SJSA1 (cell line): ENCODE measurements at regions not wholly inside any gene's neighbourhood (a gene's known extent, or its start where the extent isn't known, plus 50 kb on each side); places are given as distances from the start of the nearest gene placed in this dataset.

Source experiments
- DNase-seq, 2 experiments: peaks; one replicate each; pipeline ENCODE4 v3.0.0-alpha.2; 2015 to 2020; ENCODE audit warnings: low spot score in 2 of 2, low read depth in 1 of 2
- H3K27ac ChIP-seq: fragments of 250-450 bp; sonication (Bioruptor Pico); 2 replicates; pipeline ENCODE4 v1.5.1; 2020; ENCODE audit warnings: mild to moderate bottlenecking, moderate library complexity
- H3K27me3 ChIP-seq: fragments of 250-450 bp; sonication (Bioruptor Pico); replicated peaks from 2 replicates; pipeline ENCODE4 v1.5.1; 2020; ENCODE audit warnings: mild to moderate bottlenecking, moderate library complexity
- H3K36me3 ChIP-seq: fragments of 250-450 bp; sonication (Bioruptor Pico); 2 replicates; pipeline ENCODE4 v1.5.1; 2020; ENCODE audit warnings: mild to moderate bottlenecking
- H3K4me1 ChIP-seq: fragments of 250-450 bp; sonication (Bioruptor Pico); replicated peaks from 2 replicates; pipeline ENCODE4 v1.6.1; 2021; ENCODE audit warnings: mild to moderate bottlenecking
- H3K4me3 ChIP-seq: fragments of 250-450 bp; sonication (Bioruptor Pico); 2 replicates; pipeline ENCODE4 v1.5.1; 2020; ENCODE audit warnings: mild to moderate bottlenecking
- H3K9me3 ChIP-seq: fragments of 250-450 bp; sonication (Bioruptor Pico); replicated peaks from 2 replicates; pipeline ENCODE4 v1.5.1; 2020; ENCODE audit warnings: mild to moderate bottlenecking

GRCh38 chr21:36565540-36565939 is 85.6 kb upstream of the CLDN14 start:
- no peak overlapping the region for H3K4me3 ChIP-seq
- no peak for DNase-seq
- peaks cover 30% of the 10 kb centered on the region for H3K27me3 ChIP-seq
- H3K9me3 ChIP-seq = no peaks in the 10 kb centered on the region
- H3K36me3 ChIP-seq = no peaks in the 10 kb centered on the region
- H3K27ac ChIP-seq = no peak overlapping the region
- H3K4me1 ChIP-seq = no peaks in the 10 kb centered on the region

- Histone ChIP-seq H3K4me3 (no peak overlapping the region), H3K9me3 (no peaks in the 10 kb centered on the region), H3K36me3 (no peaks in the 10 kb centered on the region), H3K27ac (no peak overlapping the region), H3K4me1 (no peaks in the 10 kb centered on the region), H3K27me3 (peaks cover 37% of the 10 kb centered on the region)
- DNase-seq = peak in 1 of 2 experiments; percentile 18
Observed at GRCh38 chr21:36566644-36567043, 86.7 kb upstream of the CLDN14 start.

GRCh38 chr21:36567216-36567885 is 87.4 kb upstream of the CLDN14 start:
- Histone ChIP-seq H3K27me3 (peaks cover 37% of the 10 kb centered on the region), H3K4me3 (no peak overlapping the region), H3K27ac (no peak overlapping the region), H3K36me3 (no peaks in the 10 kb centered on the region), H3K4me1 (no peaks in the 10 kb centered on the region), H3K9me3 (no peaks in the 10 kb centered on the region)
- DNase-seq = no peak

GRCh38 chr21:36569511-36569910 is 89.6 kb upstream of the CLDN14 start:
- Histone ChIP-seq H3K27me3 (peaks cover 37% of the 10 kb centered on the region), H3K4me3 (no peak overlapping the region), H3K4me1 (no peaks in the 10 kb centered on the region), H3K27ac (no peak overlapping the region), H3K36me3 (no peaks in the 10 kb centered on the region), H3K9me3 (no peaks in the 10 kb centered on the region)
- no peak for DNase-seq

- H3K9me3 ChIP-seq = no peaks in the 10 kb centered on the region
- H3K4me3 ChIP-seq = no peak overlapping the region
- no peak overlapping the region for H3K27ac ChIP-seq
- H3K36me3 ChIP-seq = no peaks in the 10 kb centered on the region
- peaks cover 30% of the 10 kb centered on the region for H3K27me3 ChIP-seq
- no peak for DNase-seq
- no peaks in the 10 kb centered on the region for H3K4me1 ChIP-seq
Observed at GRCh38 chr21:36571556-36571955, 91.6 kb upstream of the CLDN14 start.

DNA sequence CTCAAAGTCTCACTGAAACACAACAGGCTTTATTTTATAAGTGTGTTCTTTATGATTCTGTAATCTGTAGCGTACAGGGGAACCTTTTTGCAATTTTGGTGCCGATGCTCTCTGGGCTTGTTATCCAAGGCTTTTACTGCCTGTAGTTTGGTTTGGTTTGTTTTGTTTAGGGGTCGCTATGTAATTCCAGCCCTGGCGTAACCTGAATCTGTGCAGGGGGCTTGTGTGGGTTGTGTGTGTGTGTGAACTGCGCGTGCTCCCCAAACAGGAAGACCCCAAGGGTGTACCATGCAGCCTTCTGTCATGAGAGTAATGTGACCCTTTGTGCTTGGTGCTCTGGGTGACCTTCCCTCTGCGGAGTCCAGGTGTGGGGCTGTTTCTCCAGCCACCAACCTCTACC is 92.1 kb upstream of the CLDN14 start:
- no peak overlapping the region for H3K27ac ChIP-seq
- peaks cover 30% of the 10 kb centered on the region for H3K27me3 ChIP-seq
- no peaks in the 10 kb centered on the region for H3K36me3 ChIP-seq
- no peaks in the 10 kb centered on the region for H3K9me3 ChIP-seq
- no peaks in the 10 kb centered on the region for H3K4me1 ChIP-seq
- no peak for DNase-seq
- no peak overlapping the region for H3K4me3 ChIP-seq

- H3K27me3 ChIP-seq = peaks cover 18% of the 10 kb centered on the region
- no peak overlapping the region for H3K4me3 ChIP-seq
- peak in 1 of 2 experiments; percentile 4 for DNase-seq
- no peak overlapping the region for H3K27ac ChIP-seq
- H3K36me3 ChIP-seq = no peaks in the 10 kb centered on the region
- H3K4me1 ChIP-seq = no peaks in the 10 kb centered on the region
- no peaks in the 10 kb centered on the region for H3K9me3 ChIP-seq
Observed at GRCh38 chr21:36575306-36575705, 95.4 kb upstream of the CLDN14 start.

DNA sequence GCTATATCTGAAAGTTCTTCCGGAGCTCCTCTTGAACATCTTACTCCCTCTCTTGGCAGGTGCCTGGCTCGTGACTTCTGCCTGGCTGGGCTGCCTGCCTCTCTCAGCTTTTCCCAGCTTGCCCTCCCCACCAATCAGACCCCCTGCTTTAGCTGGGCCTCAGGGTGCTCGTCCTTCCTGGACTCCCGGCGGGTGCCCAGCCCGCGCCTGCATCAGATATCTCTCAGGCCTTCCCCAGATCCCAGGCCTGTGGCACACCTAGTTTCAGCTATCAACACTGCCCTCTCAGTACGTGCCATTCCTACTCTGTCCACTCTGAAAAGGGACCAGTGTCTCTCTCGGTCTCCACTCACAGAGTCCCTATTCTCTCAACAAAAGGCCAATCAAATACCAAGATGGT is 96.5 kb upstream of the CLDN14 start:
- H3K36me3 ChIP-seq = no peaks in the 10 kb centered on the region
- H3K4me3 ChIP-seq = no peak overlapping the region
- no peaks in the 10 kb centered on the region for H3K4me1 ChIP-seq
- peak in 1 of 2 experiments; percentile 23 for DNase-seq
- H3K27ac ChIP-seq = no peak overlapping the region
- peaks cover 10% of the 10 kb centered on the region for H3K27me3 ChIP-seq
- H3K9me3 ChIP-seq = no peaks in the 10 kb centered on the region

GRCh38 chr21:36579898-36580297 is 100.0 kb upstream of the CLDN14 start:
- no peak overlapping the region for H3K27ac ChIP-seq
- no peaks in the 10 kb centered on the region for H3K4me1 ChIP-seq
- peaks cover 4% of the 10 kb centered on the region; the same call in 1 of the 2 replicates for H3K27me3 ChIP-seq
- H3K4me3 ChIP-seq = no peak overlapping the region
- DNase-seq = peak in 1 of 2 experiments; percentile 8
- H3K9me3 ChIP-seq = no peaks in the 10 kb centered on the region
- no peaks in the 10 kb centered on the region for H3K36me3 ChIP-seq

DNA sequence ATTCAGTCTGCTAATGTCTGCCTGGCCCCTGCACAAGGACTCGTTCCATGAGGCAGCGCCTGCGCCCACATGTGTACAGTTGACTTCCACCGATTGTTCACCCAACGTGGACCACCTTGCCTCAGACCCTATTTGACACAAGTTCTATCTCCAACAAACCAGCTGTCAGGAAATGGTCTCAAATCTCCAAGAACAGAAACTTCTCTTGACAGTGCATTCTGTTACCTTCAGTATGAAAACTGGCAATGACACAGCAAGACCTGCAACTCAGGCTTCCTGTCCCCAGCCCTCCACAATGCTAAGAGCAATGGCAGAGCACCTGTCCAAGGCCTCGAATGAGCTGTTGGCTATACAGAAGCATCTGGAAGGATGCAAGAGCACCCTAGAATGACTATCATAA is 102.3 kb upstream of the CLDN14 start:
- Histone ChIP-seq H3K4me3 (no peak overlapping the region), H3K9me3 (no peaks in the 10 kb centered on the region), H3K27ac (no peak overlapping the region), H3K4me1 (no peaks in the 10 kb centered on the region), H3K36me3 (no peaks in the 10 kb centered on the region), H3K27me3 (no peaks in the 10 kb centered on the region; the same call in 1 of the 2 replicates)
- DNase-seq = no peak

DNA sequence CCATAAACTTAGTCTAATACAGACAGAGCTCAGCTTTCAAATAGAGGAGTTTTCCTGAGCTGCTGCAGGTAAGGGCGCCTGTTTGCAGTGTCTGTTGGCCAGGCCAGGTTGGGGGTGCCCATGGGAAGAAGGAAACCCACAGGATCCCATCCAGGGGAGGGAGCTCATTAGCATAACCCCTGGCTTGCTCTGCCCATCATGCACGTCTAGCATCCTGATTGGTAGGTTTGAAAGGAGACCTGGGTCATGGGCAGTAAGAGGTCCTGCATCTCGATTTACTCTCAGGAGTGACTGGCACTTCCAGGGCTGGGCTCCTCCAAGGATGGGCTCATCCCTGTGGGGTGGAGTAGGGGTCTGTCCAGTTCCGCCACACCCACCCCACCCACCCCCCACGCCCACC is 103.7 kb upstream of the CLDN14 start:
- no peaks in the 10 kb centered on the region for H3K4me1 ChIP-seq
- DNase-seq = no peak
- H3K36me3 ChIP-seq = no peaks in the 10 kb centered on the region
- H3K27me3 ChIP-seq = no peaks in the 10 kb centered on the region; the same call in 1 of the 2 replicates
- H3K27ac ChIP-seq = no peak overlapping the region
- no peak overlapping the region for H3K4me3 ChIP-seq
- H3K9me3 ChIP-seq = no peaks in the 10 kb centered on the region

DNA sequence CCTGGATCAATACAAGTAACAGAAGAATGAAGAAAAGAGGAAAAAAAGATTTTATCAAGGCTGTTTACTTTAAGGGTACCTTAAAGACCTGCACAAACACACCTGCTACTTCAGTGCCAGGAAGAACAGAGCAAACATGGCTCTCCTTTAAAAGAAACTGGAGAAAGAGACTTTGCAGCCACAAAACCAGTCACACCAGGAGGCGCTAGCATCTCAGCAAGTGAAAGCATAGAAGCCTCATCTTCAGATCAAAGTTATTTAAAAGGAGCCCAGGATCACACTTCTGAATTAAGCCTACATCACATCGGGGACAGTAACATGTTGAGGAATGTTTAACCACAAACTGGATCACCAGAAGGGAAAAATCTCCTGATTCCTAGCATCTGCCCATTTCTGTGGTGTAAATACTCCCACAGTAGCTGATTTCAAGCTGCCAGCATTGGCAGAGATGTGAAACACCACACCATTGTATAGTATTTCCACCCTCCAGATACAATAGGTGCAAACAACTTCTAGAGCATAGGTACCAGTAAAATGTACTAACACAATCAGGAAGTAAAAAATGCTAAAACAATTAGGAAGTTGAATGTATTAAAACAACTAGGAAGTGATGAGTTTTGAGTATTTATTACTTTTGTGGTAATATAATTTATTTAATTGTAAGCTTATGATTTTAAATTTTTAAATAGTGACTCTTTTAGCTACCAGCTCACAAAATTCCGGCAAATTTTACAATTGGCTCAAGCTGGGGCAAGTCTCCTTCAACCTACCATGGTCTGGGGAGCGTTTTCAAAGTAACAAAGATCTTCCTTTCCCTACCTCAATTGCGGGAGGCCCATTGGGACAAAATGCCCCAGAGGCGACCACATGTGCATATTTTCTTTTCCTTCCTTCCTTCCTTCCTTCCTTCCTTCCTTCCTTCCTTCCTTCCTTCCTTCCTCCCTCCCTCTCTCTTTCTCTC is 105.3 kb upstream of the CLDN14 start:
- Histone ChIP-seq H3K4me1 (no peaks in the 10 kb centered on the region), H3K27ac (no peak overlapping the region), H3K9me3 (no peaks in the 10 kb centered on the region), H3K27me3 (no peaks in the 10 kb centered on the region; the same call in 1 of the 2 replicates), H3K4me3 (no peak overlapping the region), H3K36me3 (no peaks in the 10 kb centered on the region)
- no peak for DNase-seq

- DNase-seq = no peak
- Histone ChIP-seq H3K27ac (no peak overlapping the region), H3K36me3 (no peaks in the 10 kb centered on the region)
Observed at GRCh38 chr21:36587388-36587787, 107.5 kb upstream of the CLDN14 start.

GRCh38 chr21:36589352-36589971 is 109.5 kb upstream of the SIM2 start:
- Histone ChIP-seq H3K4me3 (no peak overlapping the region), H3K27ac (no peak overlapping the region), H3K27me3 (0 out of 2 replicates have a peak, but pooled peaks cover 2% of the 10 kb centered on the region), H3K4me1 (no peaks in the 10 kb centered on the region), H3K36me3 (no peaks in the 10 kb centered on the region), H3K9me3 (no peaks in the 10 kb centered on the region)
- no peak for DNase-seq

More at GRCh38 chr21:36587388-36587787, 107.5 kb upstream of the CLDN14 start:
- H3K4me3 ChIP-seq = no peak overlapping the region
- H3K4me1 ChIP-seq = no peaks in the 10 kb centered on the region
- no peaks in the 10 kb centered on the region for H3K9me3 ChIP-seq
- H3K27me3 ChIP-seq = no peaks in the 10 kb centered on the region
